DND-41 (cell line): ENCODE measurements at regions not wholly inside any gene's neighbourhood (a gene's known extent, or its start where the extent isn't known, plus 50 kb on each side); places are given as distances from the start of the nearest gene placed in this dataset.

Experiments used
- ATAC-seq: fragments of 200-7000 bp; cut with Tn5 transposase; 3 replicates; pipeline ENCODE4 v1.9.1; 2021; ENCODE audit warnings: low read depth; ENCODE audit not compliant: insufficient read depth
- DNase-seq: peaks from one replicate; pipeline ENCODE4 v3.0.0-alpha.2; 2020
- H2AFZ ChIP-seq: 2 replicates; pipeline ENCODE4 v1.6.0; 2012; ENCODE audit warnings: low read depth, low read length
- H3K27ac ChIP-seq: 2 replicates; pipeline ENCODE4 v1.5.1; 2012; ENCODE audit warnings: low read length, inconsistent platforms
- H3K27me3 ChIP-seq: fragments of 200-600 bp; sonication (generic); 2 replicates; pipeline ENCODE4 v1.6.0; 2012; ENCODE audit warnings: low read length, mild to moderate bottlenecking, inconsistent platforms; ENCODE audit not compliant: insufficient read depth, poor library complexity
- H3K36me3 ChIP-seq: 2 replicates; pipeline ENCODE4 v1.5.1; 2012; ENCODE audit warnings: low read length, inconsistent platforms; ENCODE audit not compliant: insufficient read depth
- H3K4me1 ChIP-seq: 2 replicates; pipeline ENCODE4 v1.5.1; 2012; ENCODE audit warnings: mild to moderate bottlenecking, low read length; ENCODE audit not compliant: insufficient read depth
- H3K4me2 ChIP-seq: 2 replicates; pipeline ENCODE4 v1.6.0; 2012; ENCODE audit warnings: mild to moderate bottlenecking, moderate library complexity, low read length, inconsistent platforms; ENCODE audit not compliant: insufficient read depth
- H3K4me3 ChIP-seq, 2 experiments: fragments of 200-600 bp in 1 of 2; shearing (Covaris generic) in 1 of 2; 2 replicates each; pipeline ENCODE4 v1.5.1; 2012 to 2016; ENCODE audit warnings: inconsistent platforms in 2 of 2, low read length in 2 of 2, mild to moderate bottlenecking in 2 of 2, low read depth in 1 of 2, moderate library complexity in 1 of 2
- H3K79me2 ChIP-seq: 2 replicates; pipeline ENCODE4 v1.6.0; 2012; ENCODE audit warnings: low read length, inconsistent platforms; ENCODE audit not compliant: insufficient read depth
- H3K9ac ChIP-seq: 2 replicates; pipeline ENCODE4 v1.6.0; 2012; ENCODE audit warnings: low read depth, mild to moderate bottlenecking, inconsistent platforms, low read length, moderate library complexity
- H3K9me3 ChIP-seq: 2 replicates; pipeline ENCODE4 v1.5.1; 2012; ENCODE audit warnings: low read length, moderate library complexity, mild to moderate bottlenecking, inconsistent platforms; ENCODE audit not compliant: insufficient read depth, severe bottlenecking
- H4K20me1 ChIP-seq: 2 replicates; pipeline ENCODE4 v1.6.0; 2012; ENCODE audit warnings: low read length; ENCODE audit not compliant: insufficient read depth
- EZH2 ChIP-seq: IDR thresholded peaks from 3 replicates; pipeline ENCODE4 v1.6.1; 2012; ENCODE audit warnings: borderline replicate concordance, low read depth, mild to moderate bottlenecking, moderate library complexity, low read length, inconsistent platforms; ENCODE audit not compliant: severe bottlenecking
- TF ChIP-seq, protein P1 (sequence below): IDR thresholded peaks from 2 replicates; pipeline ENCODE4 v1.5.1; 2012; ENCODE audit warnings: borderline replicate concordance, low read length, moderate library complexity, mild to moderate bottlenecking; ENCODE audit not compliant: poor library complexity, severe bottlenecking; ENCODE audit errors: extremely low read depth

DNA sequence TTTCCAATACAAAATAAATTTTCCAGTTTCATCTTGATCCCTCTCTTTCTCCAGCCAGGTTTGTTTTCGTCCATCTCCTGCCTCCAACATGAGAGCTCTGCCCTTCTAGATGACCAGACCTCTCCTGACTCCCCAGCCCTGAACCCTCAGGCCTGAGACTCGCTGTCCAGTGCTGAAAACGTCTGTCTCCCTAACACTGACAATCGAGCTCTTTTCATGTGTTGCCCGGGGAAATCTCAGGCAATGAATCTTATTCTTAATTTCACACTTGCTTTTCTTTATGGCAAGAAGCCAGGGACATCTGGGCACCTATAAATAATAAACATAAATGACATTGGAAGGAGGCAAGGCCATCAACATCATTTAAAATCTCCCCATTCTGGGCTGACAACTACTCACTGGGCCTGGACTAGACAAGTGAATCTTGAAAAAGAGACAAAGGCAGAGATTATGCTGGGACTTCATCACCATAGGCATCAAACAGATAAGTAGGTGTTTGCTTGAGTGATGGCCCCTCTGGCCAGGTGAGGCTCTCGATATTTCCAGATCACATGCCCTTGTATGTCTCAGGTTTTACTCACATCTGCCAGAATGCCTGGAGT is 274.5 kb upstream of the B3GAT1 start:
- Histone ChIP-seq H3K4me1 (peaks cover 12% of the 10 kb centered on the region), H3K79me2 (no peaks in the 10 kb centered on the region), H3K4me2 (no peak overlapping the region), H3K27ac (no peak overlapping the region), H2AFZ (no peak overlapping the region), H3K4me3 (no peak overlapping the region), H3K27me3 (no peaks in the 10 kb centered on the region), H3K9ac (no peak overlapping the region), H4K20me1 (no peaks in the 10 kb centered on the region), H3K9me3 (no peaks in the 10 kb centered on the region), H3K36me3 (no peaks in the 10 kb centered on the region)
- TF ChIP-seq, protein P1, sequence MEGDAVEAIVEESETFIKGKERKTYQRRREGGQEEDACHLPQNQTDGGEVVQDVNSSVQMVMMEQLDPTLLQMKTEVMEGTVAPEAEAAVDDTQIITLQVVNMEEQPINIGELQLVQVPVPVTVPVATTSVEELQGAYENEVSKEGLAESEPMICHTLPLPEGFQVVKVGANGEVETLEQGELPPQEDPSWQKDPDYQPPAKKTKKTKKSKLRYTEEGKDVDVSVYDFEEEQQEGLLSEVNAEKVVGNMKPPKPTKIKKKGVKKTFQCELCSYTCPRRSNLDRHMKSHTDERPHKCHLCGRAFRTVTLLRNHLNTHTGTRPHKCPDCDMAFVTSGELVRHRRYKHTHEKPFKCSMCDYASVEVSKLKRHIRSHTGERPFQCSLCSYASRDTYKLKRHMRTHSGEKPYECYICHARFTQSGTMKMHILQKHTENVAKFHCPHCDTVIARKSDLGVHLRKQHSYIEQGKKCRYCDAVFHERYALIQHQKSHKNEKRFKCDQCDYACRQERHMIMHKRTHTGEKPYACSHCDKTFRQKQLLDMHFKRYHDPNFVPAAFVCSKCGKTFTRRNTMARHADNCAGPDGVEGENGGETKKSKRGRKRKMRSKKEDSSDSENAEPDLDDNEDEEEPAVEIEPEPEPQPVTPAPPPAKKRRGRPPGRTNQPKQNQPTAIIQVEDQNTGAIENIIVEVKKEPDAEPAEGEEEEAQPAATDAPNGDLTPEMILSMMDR: no peak
- no peak for TF ChIP-seq EZH2
- DNase-seq (no peak), ATAC-seq (no peak)

DNA sequence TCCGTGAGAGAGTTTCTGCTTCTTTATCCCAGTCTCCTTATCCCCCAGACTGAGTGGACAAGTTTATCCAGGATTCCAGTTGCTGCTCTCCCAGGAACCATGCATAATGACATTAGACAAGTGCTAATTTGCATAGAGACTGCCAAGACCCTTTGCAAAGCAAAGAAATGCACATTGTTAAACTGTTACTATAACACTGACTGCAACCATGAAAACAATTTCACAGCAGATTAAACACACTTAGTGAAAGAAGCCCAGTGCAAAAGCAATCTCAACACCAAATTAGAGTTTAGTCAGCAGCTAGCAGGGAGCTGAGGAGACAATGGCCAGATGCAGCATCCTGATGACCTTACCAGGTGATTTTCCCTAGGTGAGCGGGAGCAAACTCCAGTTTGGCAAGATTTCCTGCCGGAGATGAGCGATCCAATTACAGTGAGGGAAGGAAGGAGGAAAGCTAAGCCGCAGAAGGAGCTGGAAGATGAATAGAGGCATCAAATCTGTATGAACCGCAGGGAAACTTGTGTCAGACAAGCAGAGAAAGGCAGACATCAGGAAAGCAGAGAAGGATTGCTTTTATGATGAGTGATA is 273.8 kb upstream of the B3GAT1 start:
- H3K4me2 ChIP-seq: no peak overlapping the region
- no peak for DNase-seq
- no peak overlapping the region for H2AFZ ChIP-seq
- H3K9ac ChIP-seq: no peak overlapping the region
- H3K27ac ChIP-seq: no peak overlapping the region
- H3K36me3 ChIP-seq: no peaks in the 10 kb centered on the region
- TF ChIP-seq, protein P1: no peak
- no peak for TF ChIP-seq EZH2
- H3K27me3 ChIP-seq: no peaks in the 10 kb centered on the region
- no peaks in the 10 kb centered on the region for H3K79me2 ChIP-seq
- no peaks in the 10 kb centered on the region for H3K9me3 ChIP-seq
- no peak overlapping the region for H3K4me3 ChIP-seq
- peaks cover 12% of the 10 kb centered on the region for H3K4me1 ChIP-seq
- no peaks in the 10 kb centered on the region for H4K20me1 ChIP-seq
- no peak for ATAC-seq

DNA sequence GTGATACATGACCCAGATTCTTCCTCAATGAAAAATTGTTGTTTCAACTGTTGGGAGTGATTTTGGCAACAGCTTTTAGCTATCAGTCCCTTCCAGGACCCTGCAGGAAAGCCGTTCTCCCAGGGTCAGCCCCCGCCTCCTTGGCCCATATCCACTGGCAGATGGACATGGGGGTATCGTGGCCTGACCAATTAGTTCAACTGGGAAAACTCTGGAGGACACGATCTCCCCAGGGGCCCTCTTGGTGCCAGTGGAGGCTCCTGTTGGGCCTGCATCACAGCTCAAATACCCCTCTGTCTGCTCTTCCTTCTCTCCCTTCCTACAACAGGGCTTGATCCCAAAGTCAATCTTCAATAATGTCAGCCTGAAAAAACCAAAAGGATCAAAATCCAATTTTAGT is 272.5 kb upstream of the B3GAT1 start:
- Histone ChIP-seq H3K9me3 (no peaks in the 10 kb centered on the region), H2AFZ (no peak overlapping the region), H3K4me3 (no peak overlapping the region), H3K4me1 (peaks cover 12% of the 10 kb centered on the region), H3K9ac (no peak overlapping the region), H4K20me1 (no peaks in the 10 kb centered on the region), H3K4me2 (no peak overlapping the region), H3K27ac (no peak overlapping the region), H3K27me3 (no peaks in the 10 kb centered on the region), H3K79me2 (no peaks in the 10 kb centered on the region), H3K36me3 (no peaks in the 10 kb centered on the region)
- ATAC-seq: no peak
- no peak for TF ChIP-seq EZH2
- DNase-seq: no peak

DNA sequence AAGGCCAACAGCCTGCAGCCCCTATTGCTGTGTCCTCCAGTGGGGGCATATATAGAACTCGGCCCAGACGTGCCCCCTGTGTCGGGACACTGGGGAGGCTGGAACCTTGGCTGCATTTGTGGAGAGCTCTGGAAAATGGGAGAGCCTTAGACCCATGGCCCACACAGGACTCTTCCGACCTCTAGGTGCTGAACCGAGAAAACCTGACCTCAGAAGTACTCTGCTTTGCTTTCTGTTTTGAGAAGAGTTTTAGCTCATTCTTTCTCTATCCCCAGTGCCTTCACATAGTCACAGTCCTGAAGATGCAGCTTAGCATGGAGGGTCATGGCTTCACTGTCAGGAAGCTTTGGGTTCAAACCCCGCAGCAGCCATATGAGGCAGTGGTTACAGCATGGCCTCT is 271.8 kb upstream of the B3GAT1 start:
- no peak for TF ChIP-seq EZH2
- TF ChIP-seq, protein P1: no peak

More for the DNA sequence above, 271.8 kb upstream of the B3GAT1 start:
- H3K4me3 ChIP-seq: no peak overlapping the region
- no peaks in the 10 kb centered on the region for H3K79me2 ChIP-seq
- H3K27ac ChIP-seq: no peak overlapping the region
- DNase-seq (no peak), ATAC-seq (no peak)
- peaks cover 12% of the 10 kb centered on the region for H3K4me1 ChIP-seq
- H3K27me3 ChIP-seq: no peaks in the 10 kb centered on the region
- no peak overlapping the region for H3K4me2 ChIP-seq
- H3K36me3 ChIP-seq: no peaks in the 10 kb centered on the region
- no peaks in the 10 kb centered on the region for H4K20me1 ChIP-seq
- no peak overlapping the region for H3K9ac ChIP-seq
- H2AFZ ChIP-seq: no peak overlapping the region
- no peaks in the 10 kb centered on the region for H3K9me3 ChIP-seq
